Activated naive CD4-positive, alpha-beta T cell treated with anti-CD3 and anti-CD28 coated beads for 36 hours (primary cell): ENCODE measurements at regions not wholly inside any gene's neighbourhood (a gene's known extent, or its start where the extent isn't known, plus 50 kb on each side); places are given as distances from the start of the nearest gene placed in this dataset.

ENCODE experiments used
- CTCF ChIA-PET: fragments of 350-600 bp; sonication (Branson Sonifier 250); formaldehyde crosslinking; loops from one replicate; lab custom pipeline; 2021; ENCODE audit warnings: antibody characterized with exemption; lab: Charles Lee
- DNase-seq: peaks from one replicate; pipeline ENCODE4 v3.0.0-alpha.2; 2020
- H3K27ac Mint-ChIP-seq: one replicate; pipeline ENCODE4 v1.8.0; 2021; ENCODE audit warnings: mild to moderate bottlenecking, mixed read lengths
- H3K27me3 Mint-ChIP-seq: one replicate; pipeline ENCODE4 v1.8.0; 2021; ENCODE audit warnings: low read depth, mixed read lengths
- H3K36me3 Mint-ChIP-seq: one replicate; pipeline ENCODE4 v1.8.0; 2021; ENCODE audit warnings: low read depth, mixed read lengths
- H3K4me1 Mint-ChIP-seq: one replicate; pipeline ENCODE4 v1.8.0; 2021; ENCODE audit warnings: low read depth, mixed read lengths
- H3K4me3 Mint-ChIP-seq: one replicate; pipeline ENCODE4 v1.8.0; 2021; ENCODE audit warnings: mild to moderate bottlenecking, moderate library complexity, mixed read lengths
- H3K9me3 Mint-ChIP-seq: one replicate; pipeline ENCODE4 v1.8.0; 2021; ENCODE audit warnings: mixed read lengths
- intact Hi-C: fragments of 100-400 bp; cut with micrococcal nuclease; formaldehyde crosslinking; loops from one replicate; pipeline ENCODE4 v1.15.1; 2023

DNA sequence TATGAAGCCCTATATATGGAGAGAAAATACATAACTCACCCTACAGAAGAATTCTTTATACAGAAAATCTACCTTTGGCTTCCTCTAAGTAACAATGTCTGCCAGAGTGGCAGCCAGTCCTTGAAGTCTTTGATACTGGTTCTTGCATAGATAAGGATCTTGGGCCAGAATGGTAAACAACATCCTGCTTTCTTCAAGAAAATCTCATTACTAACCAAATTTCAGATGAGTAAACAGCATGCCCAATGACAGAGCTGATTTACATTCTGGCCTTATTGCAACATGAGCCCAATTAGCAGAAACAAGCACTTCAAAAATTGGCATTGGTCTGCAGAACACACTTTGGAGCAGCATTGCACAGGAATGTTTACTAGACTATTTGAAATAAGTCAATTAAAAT, 336.5 kb upstream of the ST6GAL2 start:
- CTCF ChIA-PET, result no interaction called here

DNA sequence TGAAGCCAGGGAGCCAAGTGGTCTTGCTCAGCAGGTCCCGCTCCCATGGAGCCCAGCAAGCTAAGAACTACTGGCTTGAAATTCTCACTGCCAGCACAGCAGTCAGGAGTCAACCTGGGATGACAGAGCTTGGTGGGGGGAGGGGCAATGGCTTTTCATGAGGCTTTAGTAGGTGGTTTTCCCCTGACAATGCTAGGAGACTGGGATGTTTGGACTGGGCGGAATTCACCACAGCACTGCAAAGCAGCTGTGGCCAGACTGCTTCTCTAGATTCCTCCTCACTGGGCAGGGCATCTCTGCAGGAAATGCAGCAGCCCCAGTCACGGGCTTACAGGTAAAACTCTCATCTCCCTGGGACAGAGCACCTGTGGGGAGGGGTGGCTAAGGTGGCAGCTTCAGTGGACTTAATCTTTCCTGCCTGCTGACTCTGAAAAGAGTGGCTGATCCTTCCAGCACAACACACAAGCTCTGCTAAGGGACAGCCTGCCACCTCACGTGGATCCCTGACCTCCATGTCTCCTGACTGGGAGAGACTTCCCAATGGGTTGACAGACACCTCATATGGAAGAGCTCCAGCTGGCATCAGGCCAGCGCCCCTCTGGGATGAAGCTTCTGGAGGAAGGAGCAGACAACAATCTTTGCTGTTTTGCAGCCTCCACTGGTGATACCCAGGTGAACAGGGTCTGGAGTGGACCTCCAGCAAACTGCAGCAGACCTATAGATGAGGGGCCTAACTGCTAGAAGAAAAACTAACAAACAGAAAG, 349.7 kb upstream of the ST6GAL2 start:
- no peak overlapping the region for H3K4me3 Mint-ChIP-seq
- H3K27me3 Mint-ChIP-seq, result peaks cover 2% of the 10 kb centered on the region
- no peak for DNase-seq
- H3K9me3 Mint-ChIP-seq, result peaks cover 3% of the 10 kb centered on the region
- intact Hi-C loops, result no loop called here
- no peaks in the 10 kb centered on the region for H3K4me1 Mint-ChIP-seq
- CTCF ChIA-PET, result no interaction called here
- no peaks in the 10 kb centered on the region for H3K36me3 Mint-ChIP-seq
- H3K27ac Mint-ChIP-seq, result no peak overlapping the region

More for the DNA sequence above, 336.5 kb upstream of the ST6GAL2 start:
- H3K4me1 Mint-ChIP-seq, result no peaks in the 10 kb centered on the region
- H3K36me3 Mint-ChIP-seq, result no peaks in the 10 kb centered on the region
- no peak overlapping the region for H3K27ac Mint-ChIP-seq
- peaks cover 2% of the 10 kb centered on the region for H3K9me3 Mint-ChIP-seq
- no peaks in the 10 kb centered on the region for H3K27me3 Mint-ChIP-seq
- no peak for DNase-seq
- H3K4me3 Mint-ChIP-seq, result no peak overlapping the region
- intact Hi-C loops, result no loop called here

- no peaks in the 10 kb centered on the region for H3K36me3 Mint-ChIP-seq
- H3K4me1 Mint-ChIP-seq, result no peaks in the 10 kb centered on the region
- no peaks in the 10 kb centered on the region for H3K27me3 Mint-ChIP-seq
- no peak overlapping the region for H3K4me3 Mint-ChIP-seq
- no peak overlapping the region for H3K27ac Mint-ChIP-seq
- no peaks in the 10 kb centered on the region for H3K9me3 Mint-ChIP-seq
- intact Hi-C loops, result no loop called here
- CTCF ChIA-PET, result no interaction called here
- no peak for DNase-seq
Measured at GRCh38 chr2:107242811-107243210, 356.8 kb upstream of the ST6GAL2 start.

DNA sequence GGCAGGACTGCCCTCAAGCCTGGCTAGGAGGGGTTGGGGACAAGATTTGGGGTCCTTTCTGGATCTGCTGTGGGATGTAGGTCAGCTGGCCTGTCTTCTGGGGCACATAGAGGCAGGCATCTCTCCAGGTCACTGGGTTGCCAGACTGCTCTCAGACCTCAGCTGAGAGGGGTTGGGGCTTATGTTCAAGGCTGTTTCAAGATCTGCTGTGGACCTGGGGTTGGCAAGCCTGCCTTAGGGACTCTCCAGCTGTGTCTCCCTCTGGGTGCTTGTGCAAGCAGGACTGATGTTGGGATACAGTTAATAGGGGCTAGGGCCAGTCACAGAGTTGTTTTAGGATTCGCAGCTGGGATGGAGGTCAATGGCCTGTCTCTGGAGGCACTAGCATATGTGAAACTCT, 363.0 kb upstream of the ST6GAL2 start:
- no peaks in the 10 kb centered on the region for H3K27me3 Mint-ChIP-seq
- H3K4me3 Mint-ChIP-seq, result no peak overlapping the region
- intact Hi-C loops, result no loop called here
- peaks cover 6% of the 10 kb centered on the region for H3K9me3 Mint-ChIP-seq
- H3K27ac Mint-ChIP-seq, result no peak overlapping the region
- no peaks in the 10 kb centered on the region for H3K36me3 Mint-ChIP-seq
- CTCF ChIA-PET, result no interaction called here
- no peaks in the 10 kb centered on the region for H3K4me1 Mint-ChIP-seq
- no peak for DNase-seq

DNA sequence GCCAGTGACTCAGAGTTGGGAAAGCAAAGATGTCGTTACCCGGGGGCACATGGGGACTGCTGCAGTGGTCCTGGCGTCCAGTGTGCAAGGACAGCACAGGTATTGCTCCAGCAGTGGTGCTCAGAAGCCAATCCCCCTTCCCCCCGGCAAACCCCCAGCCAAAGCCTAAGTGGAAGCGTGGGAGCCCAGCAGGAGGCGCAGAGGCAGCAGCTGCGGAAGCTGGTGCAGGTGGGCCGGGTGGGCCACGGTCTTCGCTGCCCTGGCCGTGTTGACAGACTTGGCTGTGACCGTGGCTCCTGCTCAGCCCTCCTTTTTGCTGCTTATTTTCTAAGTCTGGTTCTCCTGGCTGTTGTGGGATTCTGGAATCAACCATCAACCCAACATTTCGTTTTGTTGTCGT, 369.8 kb upstream of the ST6GAL2 start:
- CTCF ChIA-PET, result no interaction called here
- intact Hi-C loops, result no loop called here

GRCh38 chr2:107258531-107259407, 372.8 kb upstream of the ST6GAL2 start:
- DNase-seq, result no peak
- no peak overlapping the region for H3K4me3 Mint-ChIP-seq
- H3K36me3 Mint-ChIP-seq, result no peaks in the 10 kb centered on the region
- no peaks in the 10 kb centered on the region for H3K9me3 Mint-ChIP-seq
- CTCF ChIA-PET, result no interaction called here
- H3K27ac Mint-ChIP-seq, result no peak overlapping the region
- no peaks in the 10 kb centered on the region for H3K4me1 Mint-ChIP-seq
- intact Hi-C loops, result no loop called here
- H3K27me3 Mint-ChIP-seq, result no peaks in the 10 kb centered on the region

More for the DNA sequence above, 369.8 kb upstream of the ST6GAL2 start:
- Mint-ChIP-seq H3K4me1 (no peaks in the 10 kb centered on the region), H3K27me3 (no peaks in the 10 kb centered on the region), H3K9me3 (peaks cover 6% of the 10 kb centered on the region), H3K4me3 (no peak overlapping the region), H3K27ac (no peak overlapping the region), H3K36me3 (no peaks in the 10 kb centered on the region)
- no peak for DNase-seq

DNA sequence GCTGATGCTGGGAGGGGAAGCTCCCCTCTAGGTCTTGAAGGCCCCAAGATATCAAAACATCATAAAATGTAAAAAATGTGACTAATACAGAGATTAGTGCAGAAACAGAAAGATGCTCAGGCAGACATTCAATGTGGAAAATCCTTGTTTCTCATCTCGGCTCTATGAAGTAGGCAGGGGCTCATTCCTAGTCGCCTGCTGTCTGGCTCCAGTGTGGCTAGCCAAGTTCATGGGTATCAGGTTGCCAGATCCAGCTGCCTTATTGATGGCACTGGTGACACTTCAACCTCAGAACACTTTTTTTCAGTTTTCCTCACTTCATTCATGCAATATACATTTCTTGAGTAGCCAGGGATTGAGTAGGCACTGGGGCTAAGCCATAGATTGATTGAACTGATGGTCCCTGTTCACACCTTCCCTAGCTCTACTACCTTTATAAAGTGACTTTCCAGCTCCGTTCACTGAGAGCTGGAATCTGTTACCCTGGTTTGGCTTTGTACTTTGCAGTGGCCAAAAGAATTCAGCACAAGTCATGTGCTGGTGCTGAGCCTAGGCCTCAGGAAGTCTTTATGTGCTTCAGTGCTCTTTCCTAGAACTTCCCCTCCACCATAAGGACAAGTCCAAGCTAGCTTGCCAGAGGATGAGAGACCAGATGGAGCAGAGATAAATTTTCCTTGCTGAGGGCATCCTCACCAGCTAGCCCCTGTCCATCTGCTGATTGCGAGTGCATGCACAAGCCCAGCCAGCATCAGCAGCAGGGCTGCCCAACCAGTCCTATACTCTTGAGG, 373.6 kb upstream of the ST6GAL2 start:
- intact Hi-C loops, result no loop called here
- no peak for DNase-seq
- Mint-ChIP-seq H3K4me1 (no peaks in the 10 kb centered on the region), H3K9me3 (no peaks in the 10 kb centered on the region), H3K27me3 (no peaks in the 10 kb centered on the region), H3K27ac (no peak overlapping the region), H3K36me3 (no peaks in the 10 kb centered on the region), H3K4me3 (no peak overlapping the region)
- CTCF ChIA-PET, result no interaction called here

DNA sequence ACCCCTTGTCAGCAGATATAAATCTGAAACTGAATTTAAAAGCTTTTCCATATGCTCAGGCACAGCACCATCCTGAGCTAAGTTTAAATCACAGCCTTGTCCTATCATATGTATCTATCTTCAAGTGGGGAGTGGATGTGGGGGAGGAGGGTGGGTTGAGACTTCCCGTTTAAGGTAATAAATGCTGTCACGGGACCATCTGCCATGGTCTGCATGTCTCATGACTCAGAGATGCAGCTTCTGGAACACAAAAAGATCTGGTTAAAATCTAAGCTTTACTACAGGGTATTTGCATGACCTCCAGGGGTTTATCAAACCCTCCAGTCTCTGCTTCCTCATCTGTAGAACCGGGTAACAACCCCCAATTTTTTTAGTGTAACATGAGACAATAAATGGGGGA, 377.7 kb upstream of the ST6GAL2 start:
- Mint-ChIP-seq H3K27ac (no peak overlapping the region), H3K4me1 (no peaks in the 10 kb centered on the region), H3K27me3 (no peaks in the 10 kb centered on the region), H3K9me3 (no peaks in the 10 kb centered on the region), H3K4me3 (no peak overlapping the region), H3K36me3 (no peaks in the 10 kb centered on the region)
- intact Hi-C loops, result no loop called here
- DNase-seq, result no peak
- CTCF ChIA-PET, result no interaction called here

DNA sequence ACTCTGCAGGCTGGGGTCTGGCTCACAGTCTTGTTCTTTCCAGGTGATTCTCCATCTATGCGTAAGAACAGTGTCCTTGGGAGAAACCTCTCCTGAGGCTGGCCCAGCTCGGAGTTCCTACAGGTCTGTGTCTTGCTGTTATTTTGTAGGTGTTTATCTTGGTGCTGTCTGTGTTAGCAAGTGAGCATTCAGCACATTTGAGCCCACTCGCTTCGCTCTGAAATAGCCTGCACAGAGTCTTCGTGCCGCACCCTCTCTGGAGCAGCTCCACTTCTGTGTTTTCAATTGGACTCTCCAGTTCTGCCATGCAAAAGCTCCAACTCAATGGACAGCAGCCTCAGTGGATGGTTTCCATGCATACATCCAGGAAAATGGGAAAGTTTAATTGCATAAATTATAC, 378.2 kb upstream of the ST6GAL2 start:
- CTCF ChIA-PET, result no interaction called here
- H3K4me1 Mint-ChIP-seq, result no peaks in the 10 kb centered on the region
- H3K4me3 Mint-ChIP-seq, result no peak overlapping the region
- intact Hi-C loops, result no loop called here
- no peaks in the 10 kb centered on the region for H3K9me3 Mint-ChIP-seq
- H3K36me3 Mint-ChIP-seq, result no peaks in the 10 kb centered on the region
- H3K27ac Mint-ChIP-seq, result no peak overlapping the region
- no peaks in the 10 kb centered on the region for H3K27me3 Mint-ChIP-seq
- DNase-seq, result no peak

GRCh38 chr2:107266555-107266954, 380.6 kb upstream of the ST6GAL2 start:
- Mint-ChIP-seq H3K4me1 (no peaks in the 10 kb centered on the region), H3K36me3 (no peaks in the 10 kb centered on the region), H3K9me3 (no peaks in the 10 kb centered on the region), H3K4me3 (no peak overlapping the region), H3K27ac (no peak overlapping the region), H3K27me3 (no peaks in the 10 kb centered on the region)
- intact Hi-C loops, result no loop called here
- CTCF ChIA-PET, result no interaction called here
- no peak for DNase-seq

- no peaks in the 10 kb centered on the region for H3K36me3 Mint-ChIP-seq
- H3K27me3 Mint-ChIP-seq, result no peaks in the 10 kb centered on the region
- CTCF ChIA-PET, result no interaction called here
- DNase-seq, result no peak
- H3K4me1 Mint-ChIP-seq, result no peaks in the 10 kb centered on the region
- no peak overlapping the region for H3K4me3 Mint-ChIP-seq
- no peak overlapping the region for H3K27ac Mint-ChIP-seq
- H3K9me3 Mint-ChIP-seq, result no peaks in the 10 kb centered on the region
- intact Hi-C loops, result no loop called here
Measured at GRCh38 chr2:107267086-107267485, 381.1 kb upstream of the ST6GAL2 start.

DNA sequence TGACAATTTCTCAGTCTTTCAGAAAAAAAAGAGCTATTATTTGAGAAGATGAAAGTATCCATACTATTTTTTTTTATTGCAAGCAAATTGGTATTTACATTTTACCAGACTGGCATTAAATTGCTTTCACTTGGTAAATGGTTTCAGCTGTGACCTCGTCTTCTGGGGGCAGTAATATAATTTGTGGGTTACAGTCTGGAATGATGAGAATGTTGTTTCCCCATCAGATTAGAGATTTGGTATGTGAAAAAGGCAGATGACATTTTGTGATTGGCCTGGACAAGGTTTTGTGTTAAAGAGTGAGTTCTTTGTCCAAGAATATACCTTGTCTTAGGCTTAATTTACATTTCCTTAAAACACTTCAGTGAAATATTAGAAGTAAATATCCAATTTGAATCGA, 390.1 kb upstream of the ST6GAL2 start:
- intact Hi-C loops, result no loop called here
- no peaks in the 10 kb centered on the region for H3K4me1 Mint-ChIP-seq
- no peak overlapping the region for H3K4me3 Mint-ChIP-seq
- no peak overlapping the region for H3K27ac Mint-ChIP-seq
- H3K9me3 Mint-ChIP-seq, result no peaks in the 10 kb centered on the region
- CTCF ChIA-PET, result no interaction called here
- no peaks in the 10 kb centered on the region for H3K27me3 Mint-ChIP-seq
- DNase-seq, result no peak
- H3K36me3 Mint-ChIP-seq, result no peaks in the 10 kb centered on the region
